GM21390 (cell line): ENCODE measurements at regions not wholly inside any gene's neighbourhood (a gene's known extent, or its start where the extent isn't known, plus 50 kb on each side); places are given as distances from the start of the nearest gene placed in this dataset.

Source experiments
- ATAC-seq: cut with Tn5 transposase; IDR thresholded peaks from one replicate; pipeline ENCODE4 v1.9.1; 2021; ENCODE audit not compliant: unreplicated experiment

DNA sequence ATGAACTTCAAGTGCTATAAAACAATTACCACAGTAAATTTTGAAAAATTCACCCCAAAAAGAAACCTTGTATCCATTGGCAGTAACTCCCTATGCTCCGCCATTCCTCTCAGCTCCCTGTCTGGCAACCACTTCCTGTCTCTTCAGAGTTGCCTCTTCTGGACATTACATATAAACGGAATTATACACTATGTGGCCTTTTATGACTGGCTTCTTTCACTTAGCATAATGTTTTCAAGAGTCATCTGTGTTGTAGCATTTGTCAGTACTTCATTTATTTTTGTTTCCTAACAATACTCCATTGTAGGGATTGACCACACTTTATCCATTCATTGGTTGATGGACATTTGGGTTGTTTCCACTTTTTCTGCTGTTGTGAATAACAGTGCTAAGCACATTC is 50.1 kb downstream of the CEP43 start:
- ATAC-seq, result no peak

DNA sequence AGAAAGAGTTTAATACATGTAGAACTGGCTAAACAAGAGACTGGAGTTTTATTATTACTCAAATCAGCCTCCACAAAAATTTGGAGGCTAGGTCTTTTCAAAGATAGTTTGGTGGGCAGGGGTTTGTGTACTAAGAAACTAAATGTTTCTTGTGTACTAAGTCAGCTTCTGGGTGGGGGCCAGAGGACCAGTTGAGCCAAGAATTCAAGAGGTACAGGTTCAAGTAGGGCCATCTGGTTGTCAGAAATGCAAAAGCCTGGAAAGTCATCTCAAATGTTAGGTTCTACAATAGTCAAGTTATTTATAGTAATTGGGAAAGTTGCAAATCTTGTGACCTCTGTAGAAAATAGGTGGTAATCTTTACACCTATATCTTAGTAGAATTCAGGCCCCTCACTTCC is 51.7 kb downstream of the CEP43 start:
- ATAC-seq, result no peak

DNA sequence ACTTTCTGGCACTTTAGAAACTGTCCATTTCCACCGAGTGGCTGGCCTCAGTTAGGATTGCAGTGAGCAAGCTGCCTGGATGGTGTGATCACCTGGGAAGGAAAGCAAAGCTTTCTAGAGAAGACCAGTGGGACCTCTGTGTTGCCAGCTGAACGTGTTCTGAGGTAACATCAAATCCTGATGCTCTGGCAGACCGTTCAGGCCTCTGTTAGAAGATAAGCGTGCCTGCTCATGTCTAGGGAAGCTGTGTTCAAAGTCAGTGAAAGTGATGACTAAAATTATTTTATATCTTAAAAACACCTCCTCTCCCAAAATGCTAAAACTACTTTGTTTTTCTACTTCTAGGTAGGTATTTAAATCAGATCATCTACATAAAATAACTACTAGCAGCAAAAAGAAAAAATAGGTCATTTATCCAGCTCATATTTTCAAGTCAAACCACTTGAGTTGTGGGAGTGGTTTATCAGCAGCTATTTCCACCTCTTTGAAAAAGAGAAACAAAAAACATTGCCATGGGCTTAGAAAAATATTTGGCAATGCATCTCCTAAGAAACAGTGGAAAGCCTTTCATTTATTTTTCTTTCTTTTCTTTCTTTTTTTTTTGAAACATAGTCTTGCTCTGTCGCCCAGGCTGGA is 54.8 kb downstream of the CEP43 start:
- no peak for ATAC-seq

DNA sequence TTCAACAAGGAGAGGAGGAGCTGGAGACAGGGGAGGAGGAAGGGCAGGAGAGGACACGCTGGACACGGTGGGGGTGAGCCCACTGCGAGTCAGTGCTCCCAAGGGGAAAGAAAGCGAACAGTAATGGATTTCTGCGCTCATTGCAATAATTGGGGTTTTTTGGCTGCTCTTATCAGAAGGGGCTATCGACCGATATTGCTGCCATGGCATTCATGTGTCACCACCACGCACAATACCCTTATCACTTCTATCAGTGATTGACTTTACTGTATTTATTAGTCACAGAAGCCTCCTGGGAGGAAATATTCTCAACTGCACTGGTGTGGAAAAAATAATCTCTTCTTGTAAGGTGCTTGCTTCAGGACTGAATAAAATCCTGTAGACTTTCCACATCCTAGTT is 55.8 kb downstream of the CEP43 start:
- no peak for ATAC-seq

DNA sequence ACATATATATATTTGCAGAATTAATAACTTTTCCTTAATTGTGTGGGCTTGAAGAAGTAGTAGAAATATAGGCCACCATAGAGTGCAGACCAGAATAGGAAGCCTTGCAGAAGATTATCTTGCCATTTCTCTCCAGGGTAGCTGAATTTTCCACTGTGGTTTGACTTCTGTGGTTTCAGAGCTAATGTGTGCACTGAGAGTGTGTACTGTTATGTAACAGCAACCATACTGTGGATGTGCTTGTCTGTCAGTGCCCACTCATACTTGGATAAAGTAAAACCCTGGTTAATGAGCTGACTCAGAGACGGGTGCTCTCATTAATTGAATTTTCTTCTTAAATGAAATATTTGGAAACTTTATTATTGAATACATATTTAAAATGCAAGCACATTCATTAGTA is 57.2 kb downstream of the CEP43 start:
- peak; percentile 92 for ATAC-seq

DNA sequence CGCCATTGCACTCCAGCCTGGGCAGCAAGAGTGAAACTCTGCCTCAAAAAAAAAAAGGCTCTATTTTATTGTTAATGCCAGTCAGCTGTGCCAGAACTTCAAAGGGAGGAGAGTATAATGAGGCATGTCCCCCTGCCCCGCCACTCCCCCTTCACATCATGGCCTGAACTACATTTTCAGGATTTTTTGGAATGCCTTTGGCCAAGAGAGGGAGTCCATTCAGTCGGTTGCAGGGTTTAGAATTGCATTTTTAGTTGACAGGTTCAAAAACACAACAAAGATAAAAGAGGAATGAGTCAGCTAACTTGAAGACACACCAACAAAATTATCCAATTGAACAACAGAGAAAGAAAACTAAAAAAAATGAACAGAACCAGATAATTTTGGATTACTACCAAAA is 59.1 kb downstream of the CEP43 start:
- no peak for ATAC-seq
